HG02973 (cell line): ENCODE measurements at regions not wholly inside any gene's neighbourhood (a gene's known extent, or its start where the extent isn't known, plus 50 kb on each side); places are given as distances from the start of the nearest gene placed in this dataset.
"Not testable (repeated sequence)": the region's sequence is repeated elsewhere in the genome, so short reads cannot be mapped to it uniquely, and the experiment has no call there.

Experiments used
- ATAC-seq: cut with Tn5 transposase; IDR thresholded peaks from one replicate; pipeline ENCODE4 v1.9.1; 2021; ENCODE audit warnings: moderate library complexity; ENCODE audit not compliant: unreplicated experiment

DNA sequence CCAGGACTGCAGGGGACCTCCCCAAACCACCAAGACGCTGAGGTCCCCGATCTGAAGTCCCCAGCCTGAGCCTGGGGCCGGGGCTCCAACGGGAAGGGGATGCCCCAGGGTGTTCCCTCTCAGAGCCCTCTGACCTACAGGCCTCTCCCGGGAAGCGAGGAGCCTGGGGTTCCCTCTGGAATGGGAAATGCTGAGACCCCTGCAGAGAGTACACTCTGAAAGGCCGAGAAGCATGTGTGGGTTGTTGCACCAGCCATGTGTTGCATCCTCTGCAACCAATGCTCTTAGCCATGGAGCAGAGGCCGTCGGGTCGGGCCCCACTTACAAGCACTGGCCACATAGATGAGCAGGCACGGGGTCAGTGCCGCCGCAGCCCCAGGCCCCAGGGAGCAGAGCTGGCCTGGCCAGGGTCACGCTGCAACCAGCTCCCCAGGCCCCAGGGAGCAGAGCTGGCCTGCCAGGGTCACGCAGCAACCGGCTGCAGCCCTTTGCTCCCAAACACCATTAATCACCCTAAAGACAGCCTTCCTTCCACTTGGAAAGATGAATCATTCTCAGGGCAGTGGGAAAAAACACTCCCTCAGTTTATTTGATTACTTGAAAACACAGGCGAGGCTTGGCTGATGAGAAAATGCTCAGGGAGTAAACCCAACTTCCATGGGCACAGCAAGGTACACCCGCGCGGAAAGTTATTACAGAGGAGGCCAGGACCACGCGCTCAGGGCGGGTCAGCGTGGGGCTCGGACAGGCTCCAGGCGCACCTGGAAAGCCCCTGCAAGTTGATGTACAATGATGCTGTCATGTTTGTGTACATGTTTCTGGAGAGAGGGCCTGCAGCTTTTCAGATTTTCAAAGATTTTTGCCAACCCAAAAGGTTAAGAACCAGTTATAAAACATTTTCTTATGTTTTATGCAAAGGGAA lies 78.0 kb upstream of the AFDN start:
- no peak for ATAC-seq

GRCh38 chr6:167750956-167751358 lies 75.8 kb upstream of the AFDN start:
- no peak for ATAC-seq

DNA sequence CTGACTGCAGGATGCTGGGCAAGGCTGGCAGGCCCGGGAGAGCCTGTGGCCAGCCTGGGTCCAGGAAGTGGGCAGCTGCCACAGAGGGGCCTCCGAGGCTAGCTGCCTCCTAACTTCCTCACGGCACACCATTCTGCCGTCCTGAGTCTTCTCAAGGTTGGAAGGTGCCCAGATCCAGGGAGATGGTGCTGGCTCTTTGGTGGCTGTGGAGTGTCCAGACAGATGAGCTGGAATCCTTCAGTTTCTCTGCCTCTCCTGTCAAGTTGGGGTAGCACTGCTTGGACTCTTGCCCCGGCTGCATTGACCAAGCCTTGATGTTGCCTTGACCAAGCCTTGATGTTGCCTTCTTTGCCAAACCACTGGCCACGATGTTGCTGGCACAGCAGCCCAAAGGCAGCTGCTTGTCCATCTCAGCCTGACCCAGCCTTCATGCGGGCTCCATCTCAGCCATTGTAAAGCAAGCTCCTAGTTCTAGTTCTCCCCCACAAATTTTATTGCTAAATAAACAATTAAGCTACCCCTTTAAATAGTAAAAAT lies 75.1 kb upstream of the AFDN start:
- no peak for ATAC-seq

- not testable (repeated sequence) for ATAC-seq
Measured at GRCh38 chr6:167753281-167753680, 73.4 kb upstream of the AFDN start.

- ATAC-seq = no peak
Measured at GRCh38 chr6:167754691-167755090, 72.0 kb upstream of the AFDN start.

- no peak for ATAC-seq
Measured at GRCh38 chr6:167755461-167755860, 71.2 kb upstream of the AFDN start.

DNA sequence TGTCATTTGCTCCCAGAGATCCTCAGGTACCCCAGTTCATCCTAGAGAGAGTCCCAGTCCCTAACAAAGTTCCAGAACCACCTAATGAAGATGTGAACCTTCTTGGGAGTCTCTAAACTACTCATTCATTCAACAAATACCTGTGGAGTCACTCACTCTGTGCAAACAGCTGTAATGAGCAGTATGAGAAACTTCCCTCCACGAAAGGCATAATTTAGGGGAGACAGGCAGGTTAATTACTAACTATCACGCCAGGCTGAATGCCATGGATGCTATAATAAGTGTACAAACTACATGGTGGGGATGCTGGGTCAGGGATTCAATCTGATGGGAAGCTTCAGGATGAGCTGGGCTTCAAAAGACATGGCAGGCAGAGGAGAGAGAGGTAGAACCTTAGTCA lies 70.1 kb upstream of the AFDN start:
- ATAC-seq = no peak

DNA sequence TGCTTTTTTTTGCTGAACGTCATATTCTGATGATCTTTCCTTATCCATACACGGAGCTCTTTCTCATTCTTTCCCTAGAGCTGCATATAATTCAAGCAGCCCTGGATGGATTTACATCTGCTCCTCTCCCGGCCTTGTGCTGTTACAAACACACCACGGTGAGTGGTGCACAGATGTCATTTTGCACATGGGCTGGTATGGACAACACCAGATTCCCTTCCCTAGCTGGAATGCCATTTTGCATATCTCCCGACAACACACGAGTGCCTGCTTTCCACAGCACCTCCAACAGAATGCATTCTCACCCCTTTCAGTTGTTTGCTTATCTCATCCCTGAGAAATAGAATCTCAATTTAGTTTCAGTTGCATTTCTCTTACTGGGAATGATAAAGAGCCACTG lies 69.5 kb upstream of the AFDN start:
- no peak for ATAC-seq

- ATAC-seq = no peak
Measured at GRCh38 chr6:167757821-167758220, 68.9 kb upstream of the AFDN start.

DNA sequence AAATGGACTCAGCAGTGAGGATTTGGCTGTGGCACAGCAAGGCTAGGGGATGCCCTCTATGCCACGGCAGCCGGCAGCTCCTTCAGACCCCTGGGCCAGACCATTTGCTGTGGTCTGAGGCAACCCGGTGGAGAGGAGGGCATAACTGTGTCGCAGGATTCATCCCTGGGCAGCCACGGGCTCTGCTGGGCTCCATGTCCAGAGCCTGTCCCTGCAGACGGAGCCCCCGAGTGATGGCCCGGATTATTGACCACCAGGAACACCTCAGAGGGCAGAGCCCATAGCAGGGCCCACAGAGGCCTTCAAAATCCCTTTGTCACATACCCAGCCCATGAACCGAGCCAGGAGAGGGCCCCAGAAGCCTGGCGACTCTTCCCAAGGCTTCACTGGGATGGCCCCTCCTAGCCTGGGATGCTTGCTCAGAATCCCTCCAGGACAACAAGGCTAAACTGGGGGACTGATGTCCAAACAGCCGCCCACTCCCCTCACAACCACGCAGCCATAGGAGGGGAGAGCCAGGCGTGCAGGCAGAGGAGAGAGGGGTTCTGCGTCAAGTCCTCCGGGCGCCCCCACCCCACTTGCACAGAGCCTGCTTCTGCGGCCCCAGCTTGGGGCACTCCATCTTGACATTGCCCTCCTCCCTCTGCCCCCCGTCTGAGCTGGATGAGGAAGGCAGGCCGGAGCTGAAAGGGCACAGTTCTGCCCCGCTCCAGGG lies 68.2 kb upstream of the AFDN start:
- no peak for ATAC-seq

GRCh38 chr6:167759206-167759605 lies 67.5 kb upstream of the AFDN start:
- ATAC-seq = no peak

- ATAC-seq = no peak
Measured at GRCh38 chr6:167759912-167760311, 66.8 kb upstream of the AFDN start.

GRCh38 chr6:167760979-167761793 lies 65.5 kb upstream of the AFDN start:
- ATAC-seq = no peak

- ATAC-seq = no peak
Measured at GRCh38 chr6:167761794-167762258, 64.9 kb upstream of the AFDN start.

- no peak for ATAC-seq
Measured at GRCh38 chr6:167762259-167762962, 64.3 kb upstream of the AFDN start.

- ATAC-seq = no peak
Measured at GRCh38 chr6:167763056-167763944, 63.4 kb upstream of the AFDN start.

GRCh38 chr6:167764215-167764614 lies 62.5 kb upstream of the AFDN start:
- ATAC-seq = no peak

DNA sequence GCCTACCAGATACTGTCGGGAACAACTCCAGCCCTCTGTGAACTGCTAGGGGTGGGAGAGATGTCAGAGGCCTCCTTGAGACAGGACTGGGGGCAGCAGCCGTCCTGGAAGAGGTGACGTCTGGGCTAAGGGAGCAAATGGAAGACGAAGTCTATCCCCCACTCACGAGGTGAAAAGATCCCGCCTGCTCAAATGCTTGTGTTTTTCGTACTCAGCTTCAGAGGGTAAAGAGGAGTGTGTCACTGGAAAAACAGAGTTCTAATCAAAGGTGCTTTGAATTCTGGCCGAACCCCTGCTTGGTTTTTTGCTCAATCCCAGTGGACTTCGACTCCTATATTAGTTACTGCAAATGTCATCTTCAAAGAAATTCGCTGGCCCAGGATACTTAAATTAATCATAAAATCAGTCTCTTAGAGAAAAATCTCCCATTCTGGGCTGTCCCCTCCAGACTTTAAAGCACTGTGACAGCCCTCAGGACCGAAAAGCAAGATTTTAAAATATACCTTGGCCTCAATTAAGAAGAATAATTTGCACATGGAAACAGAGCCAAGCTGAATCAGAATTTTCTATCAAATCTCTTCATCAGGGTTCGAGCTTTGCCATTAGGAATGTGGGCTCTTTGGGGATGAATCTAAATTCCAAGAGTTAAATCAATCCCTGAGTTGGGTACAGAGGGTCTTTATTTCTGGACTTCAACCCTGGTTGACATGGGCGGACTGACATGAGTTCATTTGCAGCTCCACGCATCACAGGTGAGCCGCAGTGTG lies 61.8 kb upstream of the AFDN start:
- no peak for ATAC-seq
